ENCODE measurements at regions not wholly inside any gene's neighbourhood (a gene's known extent, or its start where the extent isn't known, plus 50 kb on each side); places are given as distances from the start of the nearest gene placed in this dataset.

GRCh38 chr4:31585503-31585902, 865.3 kb downstream of the PCDH7 start:
- Mint-ChIP-seq H3K27ac (no peak overlapping the region), H3K9me3 (peaks cover 0 to 2% (median 0%) of the 10 kb centered on the region in 7 donors), H3K36me3 (no peaks in the 10 kb centered on the region), H3K4me1 (no peaks in the 10 kb centered on the region), H3K27me3 (ENCODE audit: low read depth in 3 of 3) (no peaks in the 10 kb centered on the region), H3K4me3 (no peak overlapping the region)
- no peaks in the 10 kb centered on the region for H3K4me1 ChIP-seq (ENCODE audit: control insufficient read depth in 1 of 2, insufficient read depth in 2 of 2, low read length in 2 of 2)
- no peak overlapping the region for H3K4me2 ChIP-seq (replicated peaks; ENCODE audit: extremely low read depth, low read length, poor library complexity, severe bottlenecking)
- intact Hi-C loops (cut with micrococcal nuclease), result no loop called here
- no peak for TF ChIP-seq CTCF (IDR thresholded peaks at IDR 0.05)
- no peak overlapping the region for H3K9ac ChIP-seq (ENCODE audit: insufficient read depth, low read length, poor library complexity, severe bottlenecking)
- H3K9me3 ChIP-seq (replicated peaks in 1 of 2; ENCODE audit: control insufficient read depth in 1 of 2, insufficient read depth in 1 of 2, low read length in 2 of 2), result no peaks in the 10 kb centered on the region
- H4K20me1 ChIP-seq (ENCODE audit: insufficient read depth, low read length), result no peaks in the 10 kb centered on the region
- H3K79me2 ChIP-seq (ENCODE audit: insufficient read depth, low read length), result no peaks in the 10 kb centered on the region
- H3K4me3 ChIP-seq (replicated peaks in 1 of 3; ENCODE audit: low read depth in 2 of 3, low read length in 3 of 3), result no peak overlapping the region
- no peak for DNase-seq
- no peaks in the 10 kb centered on the region for H3K36me3 ChIP-seq (replicated peaks in 1 of 2; ENCODE audit: control insufficient read depth in 1 of 2, insufficient read depth in 2 of 2, low read length in 2 of 2)
- no peak overlapping the region for H3K27ac ChIP-seq (ENCODE audit: low read depth in 1 of 2, low read length in 2 of 2)
- H3K27me3 ChIP-seq (ENCODE audit: control insufficient read depth in 2 of 2, insufficient read depth in 2 of 2, low read length in 2 of 2), result no peaks in the 10 kb centered on the region
- no CpG with 5 or more reads among the region's 2 CpGs for WGBS (ENCODE audit: insufficient coverage)
- no peak overlapping the region for H2AFZ ChIP-seq (ENCODE audit: insufficient read depth, low read depth, low read length, poor library complexity, severe bottlenecking)

- Histone ChIP-seq H3K4me3 (replicated peaks in 1 of 3; ENCODE audit: low read depth in 2 of 3, low read length in 3 of 3) (no peak overlapping the region), H3K4me1 (ENCODE audit: control insufficient read depth in 1 of 2, insufficient read depth in 2 of 2, low read length in 2 of 2) (no peaks in the 10 kb centered on the region), H3K79me2 (ENCODE audit: insufficient read depth, low read length) (no peaks in the 10 kb centered on the region), H3K27me3 (ENCODE audit: control insufficient read depth in 2 of 2, insufficient read depth in 2 of 2, low read length in 2 of 2) (no peaks in the 10 kb centered on the region), H3K9ac (ENCODE audit: insufficient read depth, low read length, poor library complexity, severe bottlenecking) (no peak overlapping the region), H3K27ac (ENCODE audit: low read depth in 1 of 2, low read length in 2 of 2) (no peak overlapping the region), H3K9me3 (replicated peaks in 1 of 2; ENCODE audit: control insufficient read depth in 1 of 2, insufficient read depth in 1 of 2, low read length in 2 of 2) (no peaks in the 10 kb centered on the region), H4K20me1 (ENCODE audit: insufficient read depth, low read length) (no peaks in the 10 kb centered on the region), H2AFZ (ENCODE audit: insufficient read depth, low read depth, low read length, poor library complexity, severe bottlenecking) (no peak overlapping the region), H3K4me2 (replicated peaks; ENCODE audit: extremely low read depth, low read length, poor library complexity, severe bottlenecking) (no peak overlapping the region), H3K36me3 (replicated peaks in 1 of 2; ENCODE audit: control insufficient read depth in 1 of 2, insufficient read depth in 2 of 2, low read length in 2 of 2) (no peaks in the 10 kb centered on the region)
- H3K4me1 Mint-ChIP-seq, result no peaks in the 10 kb centered on the region
- H3K27ac Mint-ChIP-seq, result no peak overlapping the region
- no peak for TF ChIP-seq CTCF (IDR thresholded peaks at IDR 0.05)
- intact Hi-C loops (cut with micrococcal nuclease), result no loop called here
- H3K36me3 Mint-ChIP-seq, result no peaks in the 10 kb centered on the region
- H3K4me3 Mint-ChIP-seq, result no peak overlapping the region
- peaks cover 0 to 1% (median 0%) of the 10 kb centered on the region in 3 donors for H3K27me3 Mint-ChIP-seq (ENCODE audit: low read depth in 3 of 3)
- whole genome bisulfite sequencing (ENCODE audit: insufficient coverage), result no CpG with 5 or more reads among the region's 2 CpGs
- DNase-seq, result no peak
- H3K9me3 Mint-ChIP-seq, result peaks cover 0 to 4% (median 0%) of the 10 kb centered on the region in 7 donors
Measured at GRCh38 chr4:31592293-31592692, 872.1 kb downstream of the PCDH7 start.
